ENCODE measurements at regions not wholly inside any gene's neighbourhood (a gene's known extent, or its start where the extent isn't known, plus 50 kb on each side); places are given as distances from the start of the nearest gene placed in this dataset.
A peak's percentile ranks its signal among the peaks of the same experiment; 100 is the strongest.
"Not testable (repeated sequence)": the region's sequence is repeated elsewhere in the genome, so short reads cannot be mapped to it uniquely, and the experiment has no call there.

- no peak for DNase-seq (ENCODE audit: low read depth)
Measured at GRCh38 chr2:226087051-226087450, 687.5 kb downstream of the NYAP2 start.

DNA sequence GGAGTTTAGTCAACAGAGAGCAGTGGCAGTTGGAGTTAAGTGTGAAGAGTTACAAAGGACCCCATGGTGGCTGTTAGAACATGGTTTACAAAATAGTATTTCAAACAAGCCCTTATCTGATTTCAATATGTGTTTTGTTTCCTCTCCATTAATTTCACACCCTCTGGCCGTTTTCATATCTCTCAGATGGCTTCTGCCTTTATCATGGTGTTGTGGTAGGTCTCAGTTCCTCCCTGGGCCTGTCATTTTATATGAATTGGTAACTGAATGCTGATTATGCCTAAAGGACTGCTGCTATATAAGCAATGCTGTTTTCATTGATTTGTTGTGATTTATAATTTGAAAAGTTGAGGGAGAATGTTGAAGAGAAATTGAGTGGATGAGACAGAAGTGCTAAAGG, 686.7 kb downstream of the NYAP2 start:
- DNase-seq (ENCODE audit: low read depth) = no peak

DNA sequence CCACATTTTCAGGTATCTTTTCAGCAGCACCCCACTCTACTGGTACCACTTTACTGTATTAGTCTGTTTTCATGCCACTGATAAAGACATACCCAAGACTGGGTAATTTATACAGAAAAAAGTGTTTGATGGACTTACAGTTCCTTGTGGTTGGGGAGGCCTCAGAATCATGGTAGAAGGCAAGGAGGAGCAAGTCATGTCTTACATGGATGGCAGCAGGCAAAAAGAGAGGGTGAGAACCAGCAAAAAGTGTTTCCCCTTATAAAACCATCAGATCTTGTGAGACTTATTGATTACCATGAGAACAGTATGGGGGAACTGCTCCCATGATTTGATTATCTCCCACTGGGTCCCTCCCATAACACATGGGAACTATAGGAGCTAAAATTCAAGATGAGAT, 685.9 kb downstream of the NYAP2 start:
- DNase-seq (ENCODE audit: low read depth) = not testable (repeated sequence)

DNA sequence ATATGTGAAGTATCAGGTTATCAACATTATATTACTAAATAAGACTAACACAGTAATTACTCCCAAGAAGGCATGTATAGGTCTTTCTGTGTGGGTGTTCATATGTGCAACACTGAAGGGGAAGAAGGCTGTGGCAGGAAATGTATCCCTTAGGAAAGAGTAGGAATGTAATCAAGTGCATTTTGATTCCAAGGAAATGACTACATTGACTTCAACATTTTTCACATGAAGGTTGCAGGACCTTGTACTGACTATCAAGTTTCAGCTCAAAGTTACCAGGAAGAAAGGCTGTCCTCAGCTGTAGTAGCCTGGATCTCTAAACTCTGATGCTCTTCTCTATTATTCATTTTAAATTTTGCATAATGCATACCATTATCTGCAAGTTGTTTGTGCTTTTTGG, 680.8 kb downstream of the NYAP2 start:
- DNase-seq (ENCODE audit: low read depth) = peak; percentile 55

DNA sequence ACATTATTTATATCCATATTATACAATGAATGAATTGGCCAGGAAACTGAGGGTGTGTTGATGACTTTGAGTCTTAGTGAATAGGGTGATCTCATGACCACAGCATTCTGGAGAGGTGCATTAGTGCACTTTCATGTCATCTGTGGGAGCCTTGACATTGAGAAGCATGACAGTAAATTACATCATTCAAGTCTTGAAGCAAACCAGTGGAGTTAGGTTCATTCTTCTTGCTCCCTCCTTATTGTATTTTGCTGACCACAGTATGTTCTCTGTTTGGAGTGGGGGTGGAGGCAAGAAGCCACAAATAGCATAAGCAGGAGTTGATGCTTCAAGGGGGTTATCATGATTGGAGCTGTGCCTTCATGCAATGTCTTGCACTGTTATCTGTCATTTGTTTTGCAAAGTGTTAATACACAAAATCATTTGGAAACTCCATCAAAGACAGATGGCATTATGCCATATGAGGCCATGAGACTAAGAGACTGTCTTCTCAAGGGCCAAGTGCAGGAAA, 680.2 kb downstream of the NYAP2 start:
- DNase-seq (ENCODE audit: low read depth) = peak; percentile 89

- peak; percentile 49 for DNase-seq (ENCODE audit: low read depth)
Measured at GRCh38 chr2:226079196-226079595, 679.7 kb downstream of the NYAP2 start.

DNA sequence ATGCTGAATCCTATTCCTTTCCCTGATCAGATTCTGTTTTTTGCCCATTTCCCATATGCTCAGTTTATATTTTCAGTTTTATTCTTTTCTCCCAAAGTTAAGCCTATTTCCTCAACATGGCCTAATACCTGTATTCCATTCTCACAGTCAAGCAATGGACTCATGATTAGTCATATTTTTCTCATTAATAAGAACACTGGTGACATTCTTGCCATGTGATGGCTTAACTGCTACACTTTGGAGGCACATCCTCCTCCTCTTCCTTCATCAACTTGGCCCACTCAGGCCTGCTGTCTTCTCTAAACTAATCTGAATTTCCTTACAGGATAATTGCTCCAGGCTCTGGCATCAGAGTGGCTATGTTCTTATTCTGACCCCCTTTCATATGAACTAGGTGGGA, 679.2 kb downstream of the NYAP2 start:
- DNase-seq (ENCODE audit: low read depth) = peak; percentile 8

DNA sequence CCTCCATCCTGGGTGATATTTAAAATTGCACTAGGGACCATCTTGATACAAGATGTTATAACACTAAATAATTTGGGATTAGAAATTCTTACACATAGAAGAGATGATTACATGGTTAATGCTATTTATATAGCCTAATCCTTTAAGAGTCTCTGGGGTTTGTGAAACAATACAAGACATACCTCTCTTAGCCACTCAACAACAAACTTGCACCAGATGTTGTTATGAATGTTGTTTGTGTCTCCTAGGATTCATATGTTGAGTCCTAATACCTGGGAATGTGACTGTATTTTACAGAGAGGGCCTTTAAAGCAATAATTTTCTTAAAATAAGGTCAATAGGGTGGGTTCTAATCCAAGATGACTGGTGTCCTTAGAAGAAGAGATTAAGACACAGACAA, 678.3 kb downstream of the NYAP2 start:
- no peak for DNase-seq (ENCODE audit: low read depth)

DNA sequence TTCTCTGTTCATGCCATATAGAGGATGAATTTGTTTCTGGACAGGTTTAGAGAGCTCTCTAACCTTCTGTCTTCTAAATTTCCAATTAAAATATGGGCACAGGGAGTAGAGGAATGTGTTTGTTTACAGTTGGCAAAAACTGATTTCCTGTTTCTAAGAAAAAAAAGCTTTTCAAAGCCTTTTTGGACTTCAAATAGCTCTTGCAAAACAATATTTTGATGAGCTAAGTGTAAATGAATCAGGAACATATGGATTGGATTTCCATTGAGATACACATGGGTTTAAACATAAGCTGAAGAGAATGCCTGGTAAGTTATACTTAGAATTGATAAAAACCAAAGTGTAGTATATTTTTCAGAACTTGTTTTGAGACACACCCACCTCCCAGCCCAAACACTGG, 677.5 kb downstream of the NYAP2 start:
- no peak for DNase-seq (ENCODE audit: low read depth)

DNA sequence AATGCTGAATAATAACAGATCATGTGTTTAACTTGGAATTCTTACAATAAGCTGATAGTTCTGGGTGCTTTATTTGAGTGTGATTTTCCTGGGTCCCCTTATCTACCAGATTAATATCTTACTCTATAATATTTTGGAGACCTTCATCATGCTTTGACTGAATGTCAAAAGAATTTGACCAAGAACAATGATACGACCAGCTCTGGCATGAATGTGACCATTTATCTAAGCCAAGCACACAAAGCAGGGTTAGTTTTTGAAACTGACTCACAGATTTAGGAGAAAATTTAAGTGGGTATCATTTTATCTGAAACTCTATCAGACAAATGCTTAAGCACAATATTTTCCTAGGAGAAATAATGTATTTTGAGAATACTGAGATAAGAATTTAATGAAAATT, 677.0 kb downstream of the NYAP2 start:
- no peak for DNase-seq (ENCODE audit: low read depth)

GRCh38 chr2:226074391-226074790, 674.9 kb downstream of the NYAP2 start:
- DNase-seq (ENCODE audit: low read depth) = no peak

- no peak for DNase-seq (ENCODE audit: low read depth)
Measured at GRCh38 chr2:226073496-226074160, 674.1 kb downstream of the NYAP2 start.

DNA sequence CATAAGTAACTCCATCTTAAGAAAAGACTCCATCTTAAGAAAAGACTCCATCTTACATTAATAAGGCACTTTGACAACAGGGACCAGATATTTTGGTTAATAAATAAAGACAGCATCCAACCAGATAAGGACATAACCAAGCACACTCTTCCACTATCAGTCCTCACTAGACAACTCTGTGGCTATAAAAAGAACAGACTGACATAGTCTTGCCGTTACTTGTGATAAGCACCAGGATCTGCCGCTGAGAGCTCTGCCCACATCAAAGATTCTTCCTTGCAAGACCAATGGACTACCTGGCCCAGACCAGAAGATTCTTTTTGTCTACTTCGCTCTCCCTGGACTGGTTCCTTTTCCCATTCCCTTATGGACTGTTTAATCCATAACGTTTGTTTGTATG, 667.4 kb downstream of the NYAP2 start:
- DNase-seq (ENCODE audit: low read depth) = no peak

GRCh38 chr2:226066391-226066790, 666.9 kb downstream of the NYAP2 start:
- no peak for DNase-seq (ENCODE audit: low read depth)

GRCh38 chr2:226064932-226065570, 665.5 kb downstream of the NYAP2 start:
- DNase-seq (ENCODE audit: low read depth) = no peak

DNA sequence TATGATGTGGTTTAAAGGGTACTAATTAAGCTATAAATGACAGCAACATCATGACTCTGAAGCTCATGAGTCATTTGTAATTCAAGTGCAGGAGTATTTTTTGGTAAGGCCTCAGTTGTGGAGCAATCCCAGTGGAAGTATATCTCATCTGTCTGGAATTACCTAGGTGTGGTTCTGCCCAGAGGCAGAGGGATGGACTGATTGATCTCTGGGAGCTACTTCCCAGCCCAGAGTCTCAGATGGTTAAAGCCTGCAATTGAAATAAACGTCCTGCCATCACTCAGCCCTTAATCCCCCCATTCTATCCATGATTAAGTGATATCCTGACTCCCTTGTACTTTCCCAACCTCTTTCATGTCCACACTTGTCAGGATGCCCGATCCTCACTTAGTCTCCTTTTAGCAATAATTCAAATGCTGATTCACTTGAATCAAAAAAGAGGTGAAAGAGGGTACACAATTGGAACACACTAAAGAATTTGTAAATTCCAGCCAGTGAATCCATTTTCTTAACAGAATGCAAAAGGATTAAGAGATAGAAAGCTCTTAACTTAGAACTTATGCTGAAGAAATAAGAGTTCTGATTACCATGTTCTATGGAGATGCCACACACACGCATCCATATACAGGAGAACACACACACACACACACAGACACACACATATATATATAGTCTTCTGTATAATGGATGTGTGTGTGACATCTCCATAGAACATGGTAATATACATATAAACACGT, 664.4 kb downstream of the NYAP2 start:
- DNase-seq (ENCODE audit: low read depth) = peak; percentile 63

- no peak for DNase-seq (ENCODE audit: low read depth)
Measured at GRCh38 chr2:226059961-226060627, 660.6 kb downstream of the NYAP2 start.

GRCh38 chr2:226057914-226058313, 658.4 kb downstream of the NYAP2 start:
- DNase-seq (ENCODE audit: low read depth) = no peak

- DNase-seq (ENCODE audit: low read depth) = no peak
Measured at GRCh38 chr2:226057365-226057764, 657.9 kb downstream of the NYAP2 start.

- no peak for DNase-seq (ENCODE audit: low read depth)
Measured at GRCh38 chr2:226052772-226053416, 653.4 kb downstream of the NYAP2 start.

DNA sequence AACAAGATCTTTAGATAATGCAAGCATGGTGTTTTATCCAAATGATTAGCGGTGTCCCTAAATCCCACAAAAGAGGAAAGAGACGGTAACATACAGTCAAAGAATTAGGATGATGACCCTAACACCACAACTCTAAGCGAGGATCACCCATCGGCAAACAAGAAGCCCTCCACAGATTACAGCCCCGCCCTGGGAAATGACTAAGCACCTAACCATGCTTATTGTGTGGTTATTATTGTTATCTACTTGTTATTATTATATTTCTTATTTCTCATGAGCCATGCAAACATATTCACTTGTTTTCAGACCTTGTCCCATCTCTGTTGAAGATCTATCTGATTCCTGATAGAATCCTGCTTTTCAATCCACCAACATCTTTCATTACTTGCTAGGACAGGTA, 651.3 kb downstream of the NYAP2 start:
- peak; percentile 8 for DNase-seq (ENCODE audit: low read depth)

DNA sequence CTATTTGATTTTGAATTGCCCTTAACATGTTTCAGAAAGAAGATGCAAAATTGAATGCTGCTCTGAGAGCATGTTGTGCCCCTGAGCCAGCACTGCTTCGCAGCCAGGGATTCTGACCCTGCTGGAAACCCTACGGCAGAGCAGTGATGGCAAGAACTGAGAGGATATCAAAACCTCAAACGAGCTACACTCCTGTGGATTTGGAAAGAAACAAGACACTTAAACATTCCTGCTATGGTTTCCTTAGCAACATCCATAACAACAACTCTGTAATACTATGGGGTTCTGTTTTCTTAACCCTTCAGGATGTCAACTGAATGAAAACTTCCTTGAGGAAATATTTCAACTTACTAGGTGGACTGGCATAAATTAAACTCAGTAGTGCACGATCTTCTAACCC, 649.1 kb downstream of the NYAP2 start:
- DNase-seq (ENCODE audit: low read depth) = peak; percentile 72

Measured in Daoy (cell line).